Epidermal melanocyte (primary cell): ENCODE measurements at regions not wholly inside any gene's neighbourhood (a gene's known extent, or its start where the extent isn't known, plus 50 kb on each side); places are given as distances from the start of the nearest gene placed in this dataset.

Experiments used
- DNase-seq: peaks from one replicate; pipeline ENCODE4 v3.0.0; 2011; ENCODE audit warnings: low spot score; ENCODE audit not compliant: insufficient read length

GRCh38 chr1:239436286-239436685 is 49.9 kb downstream of the CHRM3 start:
- DNase-seq = no peak

DNA sequence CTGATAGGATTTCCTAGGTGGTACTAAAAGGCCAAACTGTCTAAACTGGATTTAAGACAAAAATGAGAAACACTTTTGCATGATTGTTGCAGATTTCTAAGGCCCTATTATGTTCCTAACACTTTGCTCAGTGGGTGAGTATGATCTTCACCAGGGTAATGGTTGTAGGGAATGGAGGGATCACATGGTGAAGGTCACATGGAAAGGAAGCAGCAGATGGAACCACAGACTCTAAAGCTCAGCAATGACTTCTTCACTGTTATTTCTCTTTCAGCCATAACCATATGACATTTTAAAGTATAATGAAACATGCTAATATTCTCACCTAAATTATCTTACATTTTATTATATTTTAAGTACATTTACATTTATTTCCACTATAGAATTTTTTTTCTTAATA is 51.5 kb downstream of the CHRM3 start:
- no peak for DNase-seq

GRCh38 chr1:239438891-239439290 is 52.5 kb downstream of the CHRM3 start:
- no peak for DNase-seq

DNA sequence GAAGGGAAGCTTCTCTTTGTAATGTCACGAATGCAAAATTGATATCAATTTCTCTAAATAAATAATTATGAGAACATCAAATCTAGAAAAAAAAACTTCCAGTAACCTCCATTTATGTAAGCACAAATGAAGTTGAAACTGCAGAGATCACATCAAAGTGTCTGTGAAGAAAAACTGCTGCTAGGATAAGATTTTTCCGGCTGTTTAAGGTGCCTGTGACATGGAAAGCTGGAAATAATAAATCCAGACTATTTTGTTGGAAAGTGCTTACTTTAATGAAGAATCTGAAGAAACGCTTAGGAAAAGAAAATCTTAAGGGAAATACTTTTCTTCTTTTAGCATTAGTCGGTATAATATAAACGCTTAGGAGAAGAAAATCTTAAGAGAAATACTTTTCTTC is 57.0 kb downstream of the CHRM3 start:
- no peak for DNase-seq

DNA sequence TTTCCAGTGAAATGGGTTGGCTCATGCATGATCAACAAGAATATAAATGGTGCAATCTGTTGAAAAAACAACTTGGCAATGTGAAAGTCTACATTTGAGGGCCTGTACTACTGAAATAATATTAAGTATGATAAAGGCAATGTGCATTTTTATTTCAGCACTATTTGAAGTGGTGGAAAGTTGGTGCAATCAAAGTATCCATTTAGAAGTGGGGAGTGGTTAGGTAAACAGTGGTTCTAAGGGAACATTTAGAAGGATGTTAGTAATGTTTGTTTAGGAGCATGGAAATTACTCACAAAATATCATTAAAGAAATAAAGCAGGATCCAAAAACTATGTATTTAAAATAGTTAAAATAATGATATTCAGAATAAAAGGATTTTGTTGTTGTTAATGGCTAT is 60.2 kb downstream of the CHRM3 start:
- no peak for DNase-seq

GRCh38 chr1:239448911-239449310 is 62.5 kb downstream of the CHRM3 start:
- no peak for DNase-seq

DNA sequence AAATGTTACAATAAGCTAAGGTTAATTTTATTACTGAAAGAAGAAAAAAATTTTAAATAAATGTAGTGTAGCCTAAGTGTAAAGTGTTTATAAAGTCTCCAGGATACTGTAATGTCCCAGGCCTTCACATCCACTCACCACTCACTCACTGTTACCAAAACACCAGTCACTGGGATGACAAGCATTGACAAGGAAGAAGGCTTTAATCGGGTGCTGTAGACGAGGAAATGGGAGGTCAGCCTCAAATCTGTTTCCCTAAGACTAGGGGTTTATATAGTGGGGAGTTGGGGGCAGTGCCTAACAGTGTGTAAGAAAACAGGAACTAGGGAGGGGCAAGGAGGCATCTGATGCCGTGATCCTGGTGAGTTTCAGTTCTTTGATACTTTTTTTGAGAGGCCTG is 69.4 kb downstream of the CHRM3 start:
- DNase-seq = no peak

DNA sequence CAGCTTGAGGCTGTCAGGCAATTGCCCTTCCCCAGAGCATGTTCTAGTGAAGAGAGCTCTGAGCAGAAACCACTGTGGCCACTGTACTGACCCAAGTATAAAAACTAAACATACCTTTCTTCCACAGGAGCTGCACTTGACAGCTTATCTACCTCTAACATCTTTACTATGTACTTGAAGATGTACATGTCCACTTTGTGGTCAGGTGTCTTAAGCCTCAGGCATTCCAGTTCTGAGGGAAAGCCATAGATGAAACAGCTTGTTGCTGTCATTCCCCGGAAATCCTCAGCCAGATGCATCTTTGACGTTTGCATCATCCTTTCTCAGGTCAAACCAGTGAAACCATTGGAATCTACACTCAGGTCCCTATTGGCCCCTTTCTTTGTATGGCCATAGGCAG is 70.4 kb downstream of the CHRM3 start:
- no peak for DNase-seq

DNA sequence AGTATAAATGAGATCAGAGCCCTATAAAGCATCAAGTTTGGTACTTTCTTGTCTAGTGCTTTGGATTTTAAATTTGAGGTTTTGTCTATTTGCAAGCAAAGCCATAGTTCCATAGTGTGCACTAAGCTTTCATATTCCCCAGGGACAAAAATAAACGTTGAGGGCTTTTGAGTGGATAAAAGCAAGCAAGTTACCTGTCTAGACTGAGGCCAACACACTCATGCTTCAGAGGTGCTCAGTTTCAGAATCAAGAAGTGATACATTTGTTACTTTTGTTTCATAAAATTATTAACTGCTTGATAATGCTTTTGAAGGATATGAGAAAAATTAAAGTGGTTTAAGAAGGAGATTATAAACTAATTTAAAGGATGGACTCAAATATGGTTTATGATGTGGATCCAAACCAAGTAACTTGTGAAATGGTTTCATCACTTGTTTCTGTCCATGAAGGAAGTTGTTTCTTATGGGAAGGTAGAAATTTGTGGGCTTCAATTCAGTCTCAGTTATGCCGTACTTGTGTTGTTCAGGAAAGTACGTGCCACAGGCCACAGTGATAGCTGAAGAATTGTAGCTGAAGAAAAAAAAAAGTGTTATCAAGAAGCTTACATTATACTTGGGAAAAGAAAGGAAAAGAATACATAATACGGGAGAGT is 71.2 kb downstream of the CHRM3 start:
- DNase-seq = no peak

DNA sequence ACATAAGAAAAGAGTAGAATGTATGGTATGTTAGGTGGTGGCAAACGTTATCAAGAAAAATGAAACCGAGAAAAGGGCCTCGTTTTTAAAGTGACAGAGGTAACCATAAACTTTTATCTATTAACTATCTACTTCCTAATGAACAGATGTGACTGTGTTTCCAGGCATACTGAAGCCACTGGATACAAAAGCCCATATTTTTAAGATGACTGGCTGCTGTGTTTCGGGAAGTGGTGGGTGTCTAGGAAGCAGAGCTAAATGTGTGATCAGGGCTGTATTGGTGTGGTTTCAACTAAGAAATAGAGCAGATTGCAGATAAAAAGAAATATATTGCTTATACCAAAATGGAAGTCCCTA is 71.8 kb downstream of the CHRM3 start:
- no peak for DNase-seq

DNA sequence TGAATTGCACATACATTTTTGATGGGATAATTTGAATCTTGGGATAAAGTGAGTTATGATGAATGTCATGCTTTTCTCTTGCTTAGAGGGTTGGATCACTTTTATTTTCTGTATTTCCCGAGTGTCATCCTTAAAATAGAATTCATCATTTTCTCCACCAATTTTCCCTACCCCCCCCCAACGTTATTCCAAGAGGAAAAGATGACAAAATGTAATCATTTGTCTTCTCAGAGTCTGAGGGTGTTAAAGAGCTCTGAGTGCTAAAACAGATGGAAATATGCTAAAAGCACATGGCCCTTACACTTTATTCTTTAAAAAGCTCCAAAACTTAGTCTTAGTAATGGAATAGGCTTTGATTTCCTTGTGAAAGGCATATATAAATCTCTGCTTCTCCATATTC is 81.4 kb downstream of the CHRM3 start:
- DNase-seq = no peak

- no peak for DNase-seq
Measured at GRCh38 chr1:239478069-239478468, 91.7 kb downstream of the CHRM3 start.

GRCh38 chr1:239483391-239483790 is 97.0 kb downstream of the CHRM3 start:
- no peak for DNase-seq

- no peak for DNase-seq
Measured at GRCh38 chr1:239493811-239494414, 107.5 kb downstream of the CHRM3 start.

DNA sequence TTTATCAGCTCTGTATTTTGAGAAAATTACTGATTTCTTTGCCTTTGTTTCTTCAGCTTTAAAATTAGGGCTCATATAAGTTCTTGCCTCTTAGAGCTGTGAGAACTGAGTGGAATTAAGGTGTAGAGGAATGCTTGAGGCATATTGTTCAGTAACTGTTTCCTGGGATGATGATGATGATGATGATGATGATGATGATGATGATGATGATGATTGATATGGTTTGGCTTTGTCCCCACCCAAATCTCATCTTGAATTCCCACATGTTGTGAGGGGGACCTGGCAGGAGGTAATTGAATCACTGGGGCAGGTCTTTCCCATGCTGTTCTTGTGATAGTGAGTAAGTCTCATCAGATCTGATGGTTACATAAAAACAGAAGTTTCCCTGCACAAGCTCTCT is 118.7 kb downstream of the CHRM3 start:
- DNase-seq = no peak

DNA sequence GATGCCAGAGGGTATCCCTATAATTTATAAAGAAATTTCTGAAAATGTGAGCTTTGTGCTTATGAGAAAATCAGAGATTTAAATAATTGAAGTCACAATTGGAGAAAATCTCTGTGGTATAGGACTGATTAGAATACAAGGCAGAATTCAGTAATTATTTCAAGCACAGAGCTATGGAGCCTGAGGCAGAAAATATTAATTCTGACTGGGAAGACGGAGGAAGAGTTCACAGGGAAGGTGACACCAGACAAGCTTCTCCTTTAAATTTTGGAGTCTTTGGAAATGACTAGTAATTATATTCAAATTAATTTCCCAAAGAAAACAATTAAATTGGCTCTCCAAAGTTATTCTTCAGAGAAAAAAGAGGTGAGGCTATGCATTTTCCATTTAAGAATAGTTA is 121.5 kb downstream of the CHRM3 start:
- DNase-seq = no peak

DNA sequence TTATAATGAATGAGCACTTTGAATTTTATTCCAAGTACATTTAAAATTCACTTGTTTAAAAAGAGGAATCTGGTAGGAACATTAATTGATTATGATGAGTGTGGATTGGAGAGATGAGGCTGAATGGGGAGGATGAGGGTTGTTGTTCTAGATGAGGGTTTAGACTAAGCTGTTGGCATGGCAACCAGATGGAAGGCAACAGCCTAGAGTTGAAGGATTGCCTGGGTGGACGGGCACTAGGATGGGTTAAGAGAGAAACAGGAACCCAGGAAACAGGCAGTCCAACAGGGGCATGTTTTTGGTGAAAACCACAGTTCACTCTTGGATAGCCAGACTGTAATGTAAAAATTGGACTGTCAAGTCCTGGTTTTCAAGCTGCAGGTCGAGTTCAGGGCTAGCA is 125.5 kb downstream of the CHRM3 start:
- DNase-seq = no peak

- no peak for DNase-seq
Measured at GRCh38 chr1:239516579-239516978, 130.2 kb downstream of the CHRM3 start.

GRCh38 chr1:239526391-239526790 is 140.0 kb downstream of the CHRM3 start:
- DNase-seq = no peak

- no peak for DNase-seq
Measured at GRCh38 chr1:239527051-239527693, 140.8 kb downstream of the CHRM3 start.

DNA sequence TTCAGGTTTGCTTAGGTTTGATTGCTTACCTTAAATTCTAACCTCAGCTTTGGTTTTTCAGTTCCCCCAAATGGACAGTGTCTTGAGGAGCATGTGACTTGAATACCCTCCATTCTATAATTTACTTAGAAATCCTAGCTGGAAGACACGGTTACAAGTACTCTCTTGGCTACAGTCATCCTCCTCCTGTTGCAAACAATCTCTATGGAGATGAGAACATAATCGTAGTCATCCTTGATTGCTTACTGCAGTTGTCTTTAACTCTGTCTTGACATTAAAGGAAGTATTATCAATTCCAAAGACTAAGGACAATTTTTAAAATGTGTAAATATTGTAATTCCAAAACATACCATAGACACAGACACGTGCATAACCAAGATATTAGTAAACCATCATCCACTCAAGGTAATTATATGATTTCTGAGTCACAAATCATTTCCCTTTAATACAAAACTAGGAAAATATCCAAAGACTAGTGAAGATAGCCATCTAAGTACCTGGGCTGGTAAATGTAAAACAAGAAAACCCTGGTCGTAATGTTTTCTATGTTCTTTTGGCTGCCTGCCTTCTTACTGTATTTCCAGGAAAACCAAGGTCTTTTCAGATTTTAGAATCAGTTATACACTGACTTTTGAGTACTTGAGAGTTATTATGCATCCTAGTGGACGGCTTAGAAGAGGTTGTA is 149.9 kb downstream of the CHRM3 start:
- no peak for DNase-seq

GRCh38 chr1:239537795-239538194 is 151.4 kb downstream of the CHRM3 start:
- no peak for DNase-seq
